ENCODE measurements at regions not wholly inside any gene's neighbourhood (a gene's known extent, or its start where the extent isn't known, plus 50 kb on each side); places are given as distances from the start of the nearest gene placed in this dataset.
"Not testable (repeated sequence)": the region's sequence is repeated elsewhere in the genome, so short reads cannot be mapped to it uniquely, and the experiment has no call there.

GRCh38 chrX:51182545-51182944 lies 150.1 kb upstream of the NUDT10 start:
- no peak for DNase-seq (ENCODE audit: low read depth)
- no peak for TF ChIP-seq CTCF (conservative IDR thresholded peaks at IDR 0.05; ENCODE audit: control insufficient read depth, insufficient read depth, low read depth, low read length)
- H3K4me3 ChIP-seq (ENCODE audit: control insufficient read depth, low read depth, low read length), result no peak overlapping the region

GRCh38 chrX:51192104-51192503 lies 140.5 kb upstream of the NUDT10 start:
- no peak overlapping the region for H3K4me3 ChIP-seq (ENCODE audit: control insufficient read depth, low read depth, low read length)
- no peak for DNase-seq (ENCODE audit: low read depth)
- TF ChIP-seq CTCF (conservative IDR thresholded peaks at IDR 0.05; ENCODE audit: control insufficient read depth, insufficient read depth, low read depth, low read length), result no peak

GRCh38 chrX:51215266-51215665 lies 117.4 kb upstream of the NUDT10 start:
- TF ChIP-seq CTCF (conservative IDR thresholded peaks at IDR 0.05; ENCODE audit: control insufficient read depth, insufficient read depth, low read depth, low read length), result no peak
- DNase-seq (ENCODE audit: low read depth), result no peak

GRCh38 chrX:51215856-51216255 lies 116.8 kb upstream of the NUDT10 start:
- TF ChIP-seq CTCF (conservative IDR thresholded peaks at IDR 0.05; ENCODE audit: control insufficient read depth, insufficient read depth, low read depth, low read length), result no peak
- no peak for DNase-seq (ENCODE audit: low read depth)
- no peak overlapping the region for H3K4me3 ChIP-seq (ENCODE audit: control insufficient read depth, low read depth, low read length)

More at GRCh38 chrX:51215266-51215665, 117.4 kb upstream of the NUDT10 start:
- no peak overlapping the region for H3K4me3 ChIP-seq (ENCODE audit: control insufficient read depth, low read depth, low read length)

GRCh38 chrX:51242212-51242611 lies 90.4 kb upstream of the NUDT10 start:
- TF ChIP-seq CTCF (conservative IDR thresholded peaks at IDR 0.05; ENCODE audit: control insufficient read depth, insufficient read depth, low read depth, low read length), result no peak
- H3K4me3 ChIP-seq (ENCODE audit: control insufficient read depth, low read depth, low read length), result no peak overlapping the region
- no peak for DNase-seq (ENCODE audit: low read depth)

GRCh38 chrX:51257490-51257889 lies 75.1 kb upstream of the NUDT10 start:
- no peak for DNase-seq (ENCODE audit: low read depth)
- no peak for TF ChIP-seq CTCF (conservative IDR thresholded peaks at IDR 0.05; ENCODE audit: control insufficient read depth, insufficient read depth, low read depth, low read length)

GRCh38 chrX:51262271-51262670 lies 70.4 kb upstream of the NUDT10 start:
- H3K4me3 ChIP-seq (ENCODE audit: control insufficient read depth, low read depth, low read length); DNase-seq (ENCODE audit: low read depth): not testable (repeated sequence)

More at GRCh38 chrX:51257490-51257889, 75.1 kb upstream of the NUDT10 start:
- H3K4me3 ChIP-seq (ENCODE audit: control insufficient read depth, low read depth, low read length), result no peak overlapping the region
